ENCODE measurements at regions not wholly inside any gene's neighbourhood (a gene's known extent, or its start where the extent isn't known, plus 50 kb on each side); places are given as distances from the start of the nearest gene placed in this dataset.
"Not testable (repeated sequence)": the region's sequence is repeated elsewhere in the genome, so short reads cannot be mapped to it uniquely, and the experiment has no call there.

DNA sequence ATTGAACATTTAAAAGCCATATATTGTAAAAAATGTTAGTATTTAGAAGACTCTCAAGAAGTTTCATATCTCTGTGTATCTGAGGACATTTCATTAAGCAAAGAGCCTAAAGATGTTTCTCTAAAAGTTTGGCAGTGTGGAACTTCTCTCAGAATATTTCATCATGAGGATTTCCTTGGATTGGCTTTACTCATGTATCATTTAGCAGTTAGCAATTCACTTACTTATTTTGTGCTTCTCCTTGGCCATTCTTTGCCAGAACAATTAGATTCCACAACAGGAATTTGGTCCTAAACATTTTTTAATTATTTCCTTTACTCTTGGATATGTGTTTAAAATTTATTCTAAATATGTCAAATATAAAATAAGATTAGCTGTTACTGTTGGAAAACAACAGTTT is 345.0 kb upstream of the LRRTM4 start:
- Histone ChIP-seq H3K27me3 (ENCODE audit: control insufficient read depth, insufficient read depth, low read length) (no peaks in the 10 kb centered on the region), H3K9ac (ENCODE audit: low read length) (no peak overlapping the region), H3K27ac (ENCODE audit: low read depth, low read length) (no peak overlapping the region), H3K4me1 (ENCODE audit: control insufficient read depth, insufficient read depth, low read length) (no peaks in the 10 kb centered on the region), H3K4me3 (ENCODE audit: low read length) (no peak overlapping the region), H3K36me3 (ENCODE audit: control insufficient read depth, insufficient read depth, low read length) (no peaks in the 10 kb centered on the region)

DNA sequence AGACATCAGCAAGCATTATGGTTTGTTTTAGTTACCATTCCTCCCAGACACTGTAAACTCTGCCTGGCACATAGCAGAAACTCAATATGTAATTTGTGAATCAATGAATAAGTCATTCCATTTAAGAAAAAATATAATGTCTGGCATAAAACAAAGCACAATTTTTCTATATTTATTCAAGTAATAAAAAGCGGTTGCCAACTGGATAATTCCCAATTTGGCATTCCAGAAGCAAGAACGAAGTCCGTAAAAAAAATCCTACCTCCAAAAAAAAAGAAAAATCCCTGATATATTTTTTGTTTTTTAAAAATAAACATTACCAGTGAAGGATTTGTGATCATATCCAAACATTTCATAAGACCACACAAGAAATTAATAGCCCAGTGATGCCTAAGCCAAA is 351.3 kb upstream of the LRRTM4 start:
- Histone ChIP-seq H3K36me3 (ENCODE audit: control insufficient read depth, insufficient read depth, low read length) (no peaks in the 10 kb centered on the region), H3K27me3 (ENCODE audit: control insufficient read depth, insufficient read depth, low read length) (no peaks in the 10 kb centered on the region)

DNA sequence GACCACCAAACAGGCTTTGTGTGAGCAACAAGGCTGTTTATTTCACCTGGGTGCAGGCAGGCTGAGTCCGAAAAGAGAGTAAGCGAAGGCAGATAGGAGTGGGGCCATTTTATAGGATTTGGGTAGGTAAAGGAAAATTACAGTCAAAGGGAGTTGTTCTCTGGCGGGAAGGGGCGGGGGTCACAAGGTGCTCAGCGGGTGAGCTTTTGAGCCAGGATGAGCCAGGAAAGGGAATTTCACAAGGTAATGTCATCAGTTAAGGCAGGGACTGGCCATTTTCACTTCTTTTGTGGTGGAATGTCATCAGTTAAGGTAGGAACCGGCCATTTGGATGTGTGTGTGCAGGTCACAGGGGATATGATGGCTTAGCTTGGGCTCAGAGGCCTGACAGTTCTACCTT is 378.0 kb upstream of the LRRTM4 start:
- not testable (repeated sequence) for H3K4me3 ChIP-seq (ENCODE audit: low read length); H3K27me3 ChIP-seq (ENCODE audit: control insufficient read depth, insufficient read depth, low read length); H3K9ac ChIP-seq (ENCODE audit: low read length); H3K4me1 ChIP-seq (ENCODE audit: control insufficient read depth, insufficient read depth, low read length); H3K36me3 ChIP-seq (ENCODE audit: control insufficient read depth, insufficient read depth, low read length); H3K27ac ChIP-seq (ENCODE audit: low read depth, low read length)

More for the DNA sequence above, 351.3 kb upstream of the LRRTM4 start:
- H3K9ac ChIP-seq (ENCODE audit: low read length) = no peak overlapping the region
- no peak overlapping the region for H3K4me3 ChIP-seq (ENCODE audit: low read length)
- H3K27ac ChIP-seq (ENCODE audit: low read depth, low read length) = no peak overlapping the region
- no peaks in the 10 kb centered on the region for H3K4me1 ChIP-seq (ENCODE audit: control insufficient read depth, insufficient read depth, low read length)

DNA sequence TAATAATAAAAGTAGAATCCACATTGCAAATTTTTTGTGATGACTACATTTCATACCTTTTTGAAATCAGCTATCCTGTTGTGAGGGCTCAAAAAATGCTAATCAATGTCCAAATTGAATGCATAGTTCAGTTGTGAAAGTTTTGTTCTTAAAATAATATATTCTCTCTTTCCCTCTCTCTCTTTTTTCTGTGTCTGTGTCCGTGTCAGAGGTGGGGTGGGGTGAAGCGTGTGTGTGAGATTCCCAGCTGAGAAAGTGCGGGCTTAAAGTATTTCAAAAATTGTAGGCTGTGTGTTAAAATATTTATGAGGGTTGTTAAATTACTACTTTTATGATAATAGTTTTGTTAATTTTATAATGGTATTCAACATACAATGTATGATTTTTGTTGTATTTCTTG is 388.0 kb upstream of the LRRTM4 start:
- Histone ChIP-seq H3K27ac (ENCODE audit: low read depth, low read length) (no peak overlapping the region), H3K4me3 (ENCODE audit: low read length) (no peak overlapping the region), H3K9ac (ENCODE audit: low read length) (no peak overlapping the region), H3K27me3 (ENCODE audit: control insufficient read depth, insufficient read depth, low read length) (no peaks in the 10 kb centered on the region), H3K36me3 (ENCODE audit: control insufficient read depth, insufficient read depth, low read length) (no peaks in the 10 kb centered on the region), H3K4me1 (ENCODE audit: control insufficient read depth, insufficient read depth, low read length) (no peaks in the 10 kb centered on the region)

DNA sequence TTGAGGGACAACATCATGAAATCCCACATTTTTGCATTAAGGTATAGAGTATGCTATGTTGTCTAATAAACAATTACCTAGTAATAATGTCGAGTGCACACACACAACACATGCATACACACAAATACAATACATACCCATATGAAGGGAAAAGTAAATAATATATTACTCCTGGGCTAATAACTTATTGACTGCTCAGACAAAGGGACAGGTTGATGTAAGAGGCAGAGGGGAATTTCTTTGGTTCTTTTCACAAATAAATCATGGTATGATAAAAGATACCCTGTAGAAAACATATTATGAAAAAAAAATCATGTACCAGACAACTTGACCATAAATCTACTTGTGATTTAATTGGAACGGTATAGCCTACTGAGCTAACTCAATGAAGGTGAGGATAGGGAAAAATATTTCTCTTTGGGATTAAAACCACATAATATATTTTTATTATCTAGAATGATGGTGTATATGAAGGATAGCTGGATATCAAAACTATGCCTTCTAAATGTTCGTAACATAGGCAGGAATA is 398.7 kb upstream of the LRRTM4 start:
- Histone ChIP-seq H3K36me3 (ENCODE audit: control insufficient read depth, insufficient read depth, low read length) (no peaks in the 10 kb centered on the region), H3K9ac (ENCODE audit: low read length) (no peak overlapping the region), H3K4me1 (ENCODE audit: control insufficient read depth, insufficient read depth, low read length) (no peaks in the 10 kb centered on the region), H3K27me3 (ENCODE audit: control insufficient read depth, insufficient read depth, low read length) (no peaks in the 10 kb centered on the region), H3K4me3 (ENCODE audit: low read length) (no peak overlapping the region), H3K27ac (ENCODE audit: low read depth, low read length) (no peak overlapping the region)

DNA sequence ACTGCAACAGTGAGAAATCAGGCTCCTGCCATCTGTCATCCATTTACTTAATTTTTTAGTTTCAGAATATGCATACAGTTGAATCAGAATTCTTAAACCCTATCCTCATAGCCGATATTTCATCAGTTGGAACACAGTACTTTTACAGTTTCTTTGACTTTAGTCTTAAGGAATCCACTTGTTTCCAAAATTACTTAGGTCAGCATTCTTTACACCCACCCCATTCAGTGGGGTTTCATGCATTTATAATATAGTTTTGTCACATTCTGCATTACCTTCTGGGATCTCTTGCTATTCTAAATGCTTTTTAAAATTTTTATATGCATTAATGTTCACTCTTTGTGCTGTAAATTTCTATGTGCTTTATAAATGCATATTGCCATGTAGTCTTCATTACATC is 400.4 kb upstream of the LRRTM4 start:
- Histone ChIP-seq H3K4me3 (ENCODE audit: low read length) (no peak overlapping the region), H3K27me3 (ENCODE audit: control insufficient read depth, insufficient read depth, low read length) (no peaks in the 10 kb centered on the region), H3K36me3 (ENCODE audit: control insufficient read depth, insufficient read depth, low read length) (no peaks in the 10 kb centered on the region), H3K4me1 (ENCODE audit: control insufficient read depth, insufficient read depth, low read length) (no peaks in the 10 kb centered on the region), H3K27ac (ENCODE audit: low read depth, low read length) (no peak overlapping the region), H3K9ac (ENCODE audit: low read length) (no peak overlapping the region)

DNA sequence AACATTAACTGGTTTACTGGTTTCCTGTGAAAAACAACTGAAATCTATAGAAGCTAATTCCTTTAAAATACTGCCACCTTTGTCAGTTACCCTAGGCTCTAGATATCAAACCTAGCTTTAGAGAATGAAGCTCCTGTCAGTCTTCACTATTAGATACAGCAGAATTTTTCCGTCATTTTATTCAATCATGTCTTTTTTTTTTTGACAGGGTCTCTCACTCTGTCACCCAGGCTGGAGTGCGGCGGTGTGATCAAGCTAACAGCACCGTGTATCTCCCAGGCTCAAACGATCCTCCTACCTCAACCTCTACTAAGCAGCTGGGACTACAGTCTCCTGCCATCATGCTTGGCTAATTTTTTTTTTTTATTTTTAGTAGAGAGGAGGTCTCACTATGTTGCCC is 415.2 kb upstream of the LRRTM4 start:
- Histone ChIP-seq H3K9ac (ENCODE audit: low read length) (no peak overlapping the region), H3K27me3 (ENCODE audit: control insufficient read depth, insufficient read depth, low read length) (no peaks in the 10 kb centered on the region), H3K36me3 (ENCODE audit: control insufficient read depth, insufficient read depth, low read length) (no peaks in the 10 kb centered on the region), H3K4me1 (ENCODE audit: control insufficient read depth, insufficient read depth, low read length) (no peaks in the 10 kb centered on the region), H3K4me3 (ENCODE audit: low read length) (no peak overlapping the region), H3K27ac (ENCODE audit: low read depth, low read length) (no peak overlapping the region)

DNA sequence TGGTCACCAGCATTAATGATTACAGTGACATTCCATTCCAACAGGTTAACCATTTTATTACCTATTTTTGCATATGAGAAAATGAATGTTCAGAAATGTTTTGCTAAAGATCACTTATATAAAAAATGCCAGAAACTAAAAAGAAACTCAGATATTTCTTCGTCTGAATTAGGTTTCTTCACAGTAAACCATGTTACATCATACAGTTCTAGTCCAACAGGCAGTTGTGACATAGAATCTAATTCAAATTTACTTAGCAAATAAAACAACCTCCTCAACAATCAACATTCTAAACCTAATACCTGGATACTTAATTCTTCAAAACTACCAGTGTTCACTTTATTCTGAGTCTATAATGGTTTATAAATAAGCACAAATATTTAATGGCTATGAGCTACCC is 416.3 kb upstream of the LRRTM4 start:
- Histone ChIP-seq H3K9ac (ENCODE audit: low read length) (no peak overlapping the region), H3K4me3 (ENCODE audit: low read length) (no peak overlapping the region), H3K4me1 (ENCODE audit: control insufficient read depth, insufficient read depth, low read length) (no peaks in the 10 kb centered on the region), H3K36me3 (ENCODE audit: control insufficient read depth, insufficient read depth, low read length) (no peaks in the 10 kb centered on the region), H3K27ac (ENCODE audit: low read depth, low read length) (no peak overlapping the region), H3K27me3 (ENCODE audit: control insufficient read depth, insufficient read depth, low read length) (no peaks in the 10 kb centered on the region)

DNA sequence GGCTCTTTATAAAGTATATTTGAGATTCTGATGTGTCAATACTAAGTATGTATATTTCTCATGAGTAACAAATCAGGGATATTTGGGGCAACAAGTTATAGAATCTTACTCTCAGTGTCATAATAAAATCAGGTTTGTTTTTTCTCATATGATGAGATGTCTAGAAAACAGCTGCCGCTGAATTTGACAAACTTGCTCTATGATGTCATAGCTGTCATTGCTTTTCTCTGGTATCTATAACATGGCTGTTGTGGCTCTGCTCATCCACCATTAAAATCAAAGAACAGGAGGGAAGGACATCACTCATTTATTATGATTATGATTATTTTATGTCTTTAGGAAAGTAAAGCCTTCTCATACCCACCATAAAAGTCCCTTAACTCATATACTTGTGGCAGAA is 417.2 kb upstream of the LRRTM4 start:
- Histone ChIP-seq H3K4me1 (ENCODE audit: control insufficient read depth, insufficient read depth, low read length) (no peaks in the 10 kb centered on the region), H3K4me3 (ENCODE audit: low read length) (no peak overlapping the region), H3K36me3 (ENCODE audit: control insufficient read depth, insufficient read depth, low read length) (no peaks in the 10 kb centered on the region), H3K27ac (ENCODE audit: low read depth, low read length) (no peak overlapping the region), H3K27me3 (ENCODE audit: control insufficient read depth, insufficient read depth, low read length) (no peaks in the 10 kb centered on the region), H3K9ac (ENCODE audit: low read length) (no peak overlapping the region)

DNA sequence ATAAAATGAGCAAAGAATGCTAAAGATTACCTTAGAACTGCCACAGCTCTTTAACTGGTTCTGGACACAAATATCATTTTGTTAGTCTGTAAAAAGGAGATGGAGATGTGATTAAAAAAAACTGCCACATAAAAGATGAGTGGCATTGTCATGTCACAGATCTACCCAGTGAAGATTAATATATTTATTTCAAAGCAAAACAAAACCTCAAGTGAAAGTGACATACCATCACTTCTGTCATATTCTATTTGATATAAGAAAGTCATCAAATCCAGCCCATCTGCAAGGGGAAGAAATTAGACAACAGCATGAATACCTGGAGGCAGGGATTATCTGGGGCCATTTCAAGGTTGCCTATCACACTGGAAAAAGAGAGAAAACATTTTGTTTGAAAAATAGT is 417.6 kb upstream of the LRRTM4 start:
- Histone ChIP-seq H3K4me1 (ENCODE audit: control insufficient read depth, insufficient read depth, low read length) (no peaks in the 10 kb centered on the region), H3K36me3 (ENCODE audit: control insufficient read depth, insufficient read depth, low read length) (no peaks in the 10 kb centered on the region), H3K27ac (ENCODE audit: low read depth, low read length) (no peak overlapping the region), H3K4me3 (ENCODE audit: low read length) (no peak overlapping the region), H3K9ac (ENCODE audit: low read length) (no peak overlapping the region), H3K27me3 (ENCODE audit: control insufficient read depth, insufficient read depth, low read length) (no peaks in the 10 kb centered on the region)

DNA sequence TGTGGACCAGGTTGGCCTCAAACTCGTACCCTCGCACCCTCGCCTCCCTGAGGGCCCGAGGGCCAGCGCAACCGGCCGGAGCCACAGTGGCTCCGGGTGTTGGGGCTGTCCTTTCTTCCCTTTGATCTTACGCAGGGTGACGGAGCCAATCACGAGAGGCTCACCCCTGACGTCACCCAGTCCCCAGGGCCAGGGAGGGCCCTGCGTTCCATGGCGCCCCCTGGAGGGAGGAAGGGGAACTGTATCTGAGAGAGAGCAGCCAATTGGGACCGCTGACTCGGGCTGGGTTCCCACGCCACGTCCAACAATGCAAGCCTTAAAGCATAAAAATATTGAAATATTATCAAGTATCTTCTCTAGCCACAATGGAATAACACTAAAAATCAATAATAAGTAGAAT is 432.8 kb upstream of the LRRTM4 start:
- no peak overlapping the region for H3K9ac ChIP-seq (ENCODE audit: low read length)
- H3K36me3 ChIP-seq (ENCODE audit: control insufficient read depth, insufficient read depth, low read length) = no peaks in the 10 kb centered on the region
- H3K4me3 ChIP-seq (ENCODE audit: low read length) = no peak overlapping the region
- H3K4me1 ChIP-seq (ENCODE audit: control insufficient read depth, insufficient read depth, low read length) = no peaks in the 10 kb centered on the region
- no peak overlapping the region for H3K27ac ChIP-seq (ENCODE audit: low read depth, low read length)
- H3K27me3 ChIP-seq (ENCODE audit: control insufficient read depth, insufficient read depth, low read length) = no peaks in the 10 kb centered on the region

DNA sequence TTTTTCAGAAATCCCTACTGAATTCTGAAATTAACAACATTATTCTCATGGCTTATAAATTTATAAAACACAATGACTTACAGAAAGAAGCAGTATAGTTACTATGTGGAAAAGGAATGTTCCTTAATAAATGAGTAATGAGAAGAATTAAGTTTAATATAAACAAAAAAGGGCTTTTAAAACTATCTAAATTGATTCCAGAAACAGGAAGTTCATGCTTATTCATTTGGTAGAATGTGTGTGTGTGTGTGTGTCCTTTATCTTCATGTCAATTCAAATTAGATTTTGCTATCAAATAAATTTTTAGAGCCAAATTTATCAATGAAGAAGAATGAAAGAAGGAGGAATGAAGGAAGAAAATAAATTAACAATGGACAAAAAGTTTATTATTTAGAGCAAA is 440.8 kb upstream of the LRRTM4 start:
- no peak overlapping the region for H3K9ac ChIP-seq (ENCODE audit: low read length)
- no peaks in the 10 kb centered on the region for H3K27me3 ChIP-seq (ENCODE audit: control insufficient read depth, insufficient read depth, low read length)
- no peaks in the 10 kb centered on the region for H3K4me1 ChIP-seq (ENCODE audit: control insufficient read depth, insufficient read depth, low read length)
- no peaks in the 10 kb centered on the region for H3K36me3 ChIP-seq (ENCODE audit: control insufficient read depth, insufficient read depth, low read length)
- H3K27ac ChIP-seq (ENCODE audit: low read depth, low read length) = no peak overlapping the region
- H3K4me3 ChIP-seq (ENCODE audit: low read length) = no peak overlapping the region

DNA sequence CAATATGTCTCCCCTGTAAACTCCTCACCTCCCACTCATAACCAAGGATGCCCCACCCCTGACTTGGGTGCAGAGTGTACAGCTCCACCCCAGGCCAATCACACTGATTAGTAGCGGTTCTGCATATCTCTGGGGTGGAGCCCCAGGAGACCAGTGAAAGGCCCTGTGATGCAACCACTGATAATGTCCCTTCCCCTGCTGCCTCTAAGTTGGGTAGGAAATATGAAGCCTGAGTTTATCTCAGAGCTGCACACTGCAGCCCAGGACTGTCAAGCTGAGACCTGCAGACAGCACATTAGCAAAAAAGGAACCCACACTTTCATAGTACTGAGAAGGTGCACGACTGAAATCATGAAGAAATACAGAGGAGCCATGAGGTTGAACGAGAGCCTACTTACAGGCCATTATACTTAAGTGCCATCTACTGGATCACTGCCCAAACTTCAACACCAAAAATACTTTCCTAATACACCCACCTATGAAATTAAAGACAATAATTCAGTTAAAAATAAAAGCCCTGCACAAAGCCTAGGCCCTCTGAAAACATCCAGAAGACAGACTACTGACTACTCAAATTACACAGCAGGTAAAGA is 455.4 kb upstream of the LRRTM4 start:
- Histone ChIP-seq H3K9ac (ENCODE audit: low read length) (no peak overlapping the region), H3K27ac (ENCODE audit: low read depth, low read length) (no peak overlapping the region), H3K4me1 (ENCODE audit: control insufficient read depth, insufficient read depth, low read length) (no peaks in the 10 kb centered on the region), H3K36me3 (ENCODE audit: control insufficient read depth, insufficient read depth, low read length) (no peaks in the 10 kb centered on the region), H3K27me3 (ENCODE audit: control insufficient read depth, insufficient read depth, low read length) (no peaks in the 10 kb centered on the region), H3K4me3 (ENCODE audit: low read length) (no peak overlapping the region)
